ENCODE measurements at regions not wholly inside any gene's neighbourhood (a gene's known extent, or its start where the extent isn't known, plus 50 kb on each side); places are given as distances from the start of the nearest gene placed in this dataset.

DNA sequence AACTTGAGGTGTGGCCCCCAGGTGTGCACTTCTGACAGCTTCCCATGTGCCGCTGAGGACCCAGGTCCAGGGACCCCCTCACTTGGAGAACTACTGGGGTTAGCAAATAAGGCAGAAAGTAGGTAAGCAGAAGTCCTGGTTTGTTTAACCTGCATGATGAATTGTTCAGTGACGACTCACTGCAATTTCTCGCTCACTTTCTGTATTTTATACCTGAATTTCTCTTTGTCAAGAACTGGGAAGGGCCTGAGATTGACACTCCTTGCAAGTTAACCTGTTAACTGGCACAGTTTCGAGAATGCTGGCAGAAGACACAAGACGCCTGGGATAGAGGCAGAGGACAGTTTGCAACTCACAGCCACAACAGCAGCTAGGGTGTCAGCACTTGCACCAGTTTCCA is 164.5 kb upstream of the NCK2 start:
- H3K27ac ChIP-seq: no peak overlapping the region

DNA sequence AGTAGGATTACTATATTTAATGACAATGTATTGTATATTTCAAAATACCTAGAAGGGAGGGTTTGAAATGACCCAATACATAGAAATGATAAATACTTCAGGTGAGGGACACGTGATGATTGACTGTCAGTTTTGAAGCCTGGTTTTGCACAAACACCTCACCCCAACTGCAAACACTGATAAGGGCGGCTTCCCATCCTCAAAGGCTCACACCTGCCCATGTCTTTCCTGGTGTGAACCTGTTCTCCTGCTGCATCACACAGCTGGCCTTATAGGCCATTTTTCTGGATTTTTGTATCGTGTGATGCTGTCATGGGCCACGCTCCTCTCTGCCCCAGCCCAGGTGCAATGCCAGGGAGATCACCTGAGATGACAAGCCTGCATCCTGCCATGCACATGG is 166.5 kb upstream of the NCK2 start:
- no peaks in the 10 kb centered on the region for H3K27me3 ChIP-seq (ENCODE audit: insufficient read depth in 3 of 3, low read length in 2 of 3)
- H3K4me3 ChIP-seq: no peak overlapping the region
- H3K27ac ChIP-seq: no peak overlapping the region
- 71 to 86% (median 85%) methylated on average over 4 of the region's 4 CpGs for WGBS, 3 donors
- no peaks in the 10 kb centered on the region for H3K4me1 ChIP-seq
- no peak for DNase-seq
- intact Hi-C loops (cut with DNase I): loop anchor here (5.0 to 10.0 kb wide), 4 partner anchors 167 to 517 kb away; partner anchors contain the start of gene NCK2 (in 1 of the 2)
- TF ChIP-seq CTCF (IDR thresholded peaks at IDR 0.05): no peak
- no peaks in the 10 kb centered on the region for H3K36me3 ChIP-seq (ENCODE audit: insufficient read depth in 1 of 2, low read depth in 1 of 2)
- no peak for ATAC-seq
- no peaks in the 10 kb centered on the region for H3K9me3 ChIP-seq

More for the DNA sequence above, 164.5 kb upstream of the NCK2 start:
- TF ChIP-seq CTCF (IDR thresholded peaks at IDR 0.05): no peak
- Histone ChIP-seq H3K36me3 (ENCODE audit: insufficient read depth in 1 of 2, low read depth in 1 of 2) (no peaks in the 10 kb centered on the region), H3K27me3 (ENCODE audit: insufficient read depth in 3 of 3, low read length in 2 of 3) (no peaks in the 10 kb centered on the region), H3K4me1 (no peaks in the 10 kb centered on the region), H3K9me3 (no peaks in the 10 kb centered on the region), H3K4me3 (no peak overlapping the region)
- 88 to 95% (median 93%) methylated on average over 5 of the region's 5 CpGs for WGBS, 3 donors
- ATAC-seq: no peak
- intact Hi-C loops (cut with DNase I): no loop called here
- no peak for DNase-seq

DNA sequence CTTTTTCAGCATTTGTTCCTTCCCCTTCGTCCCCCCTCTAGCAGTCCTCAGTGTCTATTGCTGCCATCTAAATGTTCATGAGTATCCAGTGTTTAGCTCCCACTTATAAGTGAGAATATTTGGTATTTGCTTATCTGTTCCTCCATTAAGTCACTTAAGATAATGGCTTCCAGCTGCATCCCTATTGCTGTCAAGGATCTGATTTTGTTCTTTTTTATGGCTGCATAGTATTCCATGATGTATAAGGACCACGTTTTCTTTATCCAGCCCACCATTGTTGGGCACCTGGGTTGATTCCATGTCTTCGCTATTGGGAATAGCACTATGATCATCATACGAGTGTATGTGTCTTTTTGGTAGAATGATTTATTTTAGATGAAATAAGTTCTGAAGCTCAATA is 166.9 kb upstream of the NCK2 start:
- Histone ChIP-seq H3K36me3 (ENCODE audit: insufficient read depth in 1 of 2, low read depth in 1 of 2) (no peaks in the 10 kb centered on the region), H3K27ac (no peak overlapping the region), H3K4me3 (no peak overlapping the region), H3K27me3 (ENCODE audit: insufficient read depth in 3 of 3, low read length in 2 of 3) (no peaks in the 10 kb centered on the region), H3K9me3 (no peaks in the 10 kb centered on the region), H3K4me1 (no peaks in the 10 kb centered on the region)
- WGBS, 3 donors: 72 to 85% (median 85%) methylated on average over 4 of the region's 4 CpGs
- TF ChIP-seq CTCF (IDR thresholded peaks at IDR 0.05): no peak
- no peak for DNase-seq
- ATAC-seq: no peak
- intact Hi-C loops (cut with DNase I): loop anchor here (5.0 to 10.0 kb wide), 4 partner anchors 167 to 517 kb away; partner anchors contain the start of gene NCK2 (in 1 of the 2)

DNA sequence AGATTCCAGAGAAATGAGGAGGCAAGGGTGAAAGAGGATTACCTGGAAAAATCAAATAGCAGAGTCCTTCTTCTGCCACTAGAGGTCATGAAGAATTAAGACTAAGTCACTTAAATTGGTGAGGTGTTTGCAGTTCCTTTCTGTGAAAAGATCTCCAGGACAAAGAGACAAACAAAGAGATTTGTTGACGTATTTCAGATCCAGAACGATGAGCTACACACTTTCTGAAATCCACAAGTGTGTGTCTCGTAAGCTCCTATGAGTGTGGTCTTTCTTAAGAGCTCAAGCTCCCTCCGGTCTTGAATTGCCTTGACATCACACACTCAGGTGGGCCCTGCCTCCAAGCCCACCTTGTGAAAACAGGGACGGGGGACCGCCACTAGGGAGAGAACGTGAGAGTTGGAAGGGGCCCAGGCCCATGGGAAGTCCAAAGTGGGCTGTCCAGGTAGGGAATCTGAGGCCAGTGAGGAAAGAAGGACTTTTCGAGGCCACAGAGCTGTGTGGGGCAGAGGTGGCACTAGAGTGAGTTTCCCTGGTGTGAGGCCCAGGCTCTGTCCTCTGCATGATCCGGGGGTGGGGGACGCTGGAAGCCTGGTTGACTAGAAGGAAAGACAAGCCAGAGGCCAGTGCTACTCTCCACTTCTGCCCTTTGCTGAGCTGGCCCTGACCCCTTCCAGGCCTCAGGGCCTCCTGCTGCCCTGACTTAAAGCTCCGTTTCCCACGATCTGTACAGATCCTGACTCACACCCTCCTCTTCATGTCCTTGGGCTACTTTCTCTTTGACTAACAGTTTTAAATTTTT is 168.1 kb upstream of the NCK2 start:
- no peaks in the 10 kb centered on the region for H3K9me3 ChIP-seq
- DNase-seq (no peak), ATAC-seq (peak; percentile 50 to 88 (median 60))
- no peaks in the 10 kb centered on the region for H3K27me3 ChIP-seq (ENCODE audit: insufficient read depth in 3 of 3, low read length in 2 of 3)
- no peaks in the 10 kb centered on the region for H3K36me3 ChIP-seq (ENCODE audit: insufficient read depth in 1 of 2, low read depth in 1 of 2)
- no peak overlapping the region for H3K27ac ChIP-seq
- 47 to 52% (median 48%) methylated on average over 12 of the region's 12 CpGs for WGBS, 3 donors
- intact Hi-C loops (cut with DNase I): loop anchor here (5.0 to 10.0 kb wide), 4 partner anchors 168 to 518 kb away; partner anchors contain the start of gene NCK2 (in 1 of the 2)
- H3K4me1 ChIP-seq: no peaks in the 10 kb centered on the region
- H3K4me3 ChIP-seq: no peak overlapping the region
- peak; percentile 64 for TF ChIP-seq CTCF (IDR thresholded peaks at IDR 0.05)
